ENCODE measurements at regions not wholly inside any gene's neighbourhood (a gene's known extent, or its start where the extent isn't known, plus 50 kb on each side); places are given as distances from the start of the nearest gene placed in this dataset.

DNA sequence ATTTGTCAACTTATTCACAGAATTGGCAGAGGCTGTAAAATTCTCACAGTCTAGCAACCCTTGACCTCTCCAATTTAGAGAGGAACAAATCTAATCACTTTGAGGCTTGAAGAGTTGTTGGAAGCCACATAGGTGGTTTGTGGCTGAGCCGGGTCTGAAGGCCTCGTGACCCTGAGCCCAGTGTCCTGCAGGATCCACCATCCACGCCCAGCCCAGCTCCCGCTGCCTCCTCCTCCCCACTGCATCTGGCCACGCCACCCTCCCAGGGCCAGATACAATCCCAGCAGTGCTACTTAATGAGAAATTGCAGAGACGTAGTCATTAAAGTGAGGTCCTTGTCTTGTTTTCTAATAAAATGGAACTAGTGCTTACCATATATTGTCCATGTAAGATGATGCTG lies 81.4 kb upstream of the SHH start:
- POLR2A ChIA-PET (ENCODE audit: low non-redundant PET) = no interaction called here
- no peak for DNase-seq (ENCODE audit: low spot score)
- no peak overlapping the region for H3K27ac ChIP-seq
- CTCF ChIA-PET = interaction anchor here (0.6 kb wide), 1 partner anchor 592 kb away, joined by 3 read pairs; no protein-coding TSS in a partner anchor
- TF ChIP-seq CTCF (conservative IDR thresholded peaks at IDR 0.05; ENCODE audit: low read depth) = no peak

- H3K27ac ChIP-seq = no peak overlapping the region
- POLR2A ChIA-PET (ENCODE audit: low non-redundant PET) = no interaction called here
- TF ChIP-seq CTCF (conservative IDR thresholded peaks at IDR 0.05; ENCODE audit: low read depth) = no peak
- no peak for DNase-seq (ENCODE audit: low spot score)
- CTCF ChIA-PET = interaction anchor here (0.6 kb wide), 1 partner anchor 593 kb away, joined by 3 read pairs; no protein-coding TSS in a partner anchor
Observed at GRCh38 chr7:155893176-155893575, 80.9 kb upstream of the SHH start.

- CTCF ChIA-PET = no interaction called here
- no peak overlapping the region for H3K27ac ChIP-seq
- DNase-seq (ENCODE audit: low spot score) = no peak
- POLR2A ChIA-PET (ENCODE audit: low non-redundant PET) = no interaction called here
- no peak for TF ChIP-seq CTCF (conservative IDR thresholded peaks at IDR 0.05; ENCODE audit: low read depth)
Observed at GRCh38 chr7:155889636-155890511, 77.6 kb upstream of the SHH start.

DNA sequence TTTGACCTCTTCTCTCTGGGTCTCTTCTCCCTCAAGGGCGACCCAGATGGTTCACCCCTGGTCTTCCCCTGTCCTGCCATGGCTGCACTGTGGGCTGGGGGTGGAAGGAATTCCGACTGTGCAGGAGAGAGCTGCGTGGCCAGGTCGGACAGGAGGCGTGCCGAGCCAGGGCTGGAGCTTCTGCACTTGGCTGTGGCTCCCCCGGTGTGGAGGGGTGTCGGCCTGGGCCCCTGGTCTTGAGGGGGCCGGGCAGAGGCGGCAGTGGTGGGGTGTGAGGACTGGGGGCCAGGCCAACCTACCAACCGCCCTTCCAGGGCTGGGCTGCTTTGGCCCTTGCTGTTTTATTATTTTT lies 74.9 kb upstream of the SHH start:
- no peak for TF ChIP-seq CTCF (conservative IDR thresholded peaks at IDR 0.05; ENCODE audit: low read depth)
- no peak for DNase-seq (ENCODE audit: low spot score)
- H3K27ac ChIP-seq = no peak overlapping the region
- ChIA-PET CTCF (no interaction called here), POLR2A (ENCODE audit: low non-redundant PET) (no interaction called here)

- no peak for DNase-seq (ENCODE audit: low spot score)
- ChIA-PET POLR2A (ENCODE audit: low non-redundant PET) (no interaction called here), CTCF (no interaction called here)
- no peak overlapping the region for H3K27ac ChIP-seq
- TF ChIP-seq CTCF (conservative IDR thresholded peaks at IDR 0.05; ENCODE audit: low read depth) = no peak
Observed at GRCh38 chr7:155886391-155887173, 74.3 kb upstream of the SHH start.

DNA sequence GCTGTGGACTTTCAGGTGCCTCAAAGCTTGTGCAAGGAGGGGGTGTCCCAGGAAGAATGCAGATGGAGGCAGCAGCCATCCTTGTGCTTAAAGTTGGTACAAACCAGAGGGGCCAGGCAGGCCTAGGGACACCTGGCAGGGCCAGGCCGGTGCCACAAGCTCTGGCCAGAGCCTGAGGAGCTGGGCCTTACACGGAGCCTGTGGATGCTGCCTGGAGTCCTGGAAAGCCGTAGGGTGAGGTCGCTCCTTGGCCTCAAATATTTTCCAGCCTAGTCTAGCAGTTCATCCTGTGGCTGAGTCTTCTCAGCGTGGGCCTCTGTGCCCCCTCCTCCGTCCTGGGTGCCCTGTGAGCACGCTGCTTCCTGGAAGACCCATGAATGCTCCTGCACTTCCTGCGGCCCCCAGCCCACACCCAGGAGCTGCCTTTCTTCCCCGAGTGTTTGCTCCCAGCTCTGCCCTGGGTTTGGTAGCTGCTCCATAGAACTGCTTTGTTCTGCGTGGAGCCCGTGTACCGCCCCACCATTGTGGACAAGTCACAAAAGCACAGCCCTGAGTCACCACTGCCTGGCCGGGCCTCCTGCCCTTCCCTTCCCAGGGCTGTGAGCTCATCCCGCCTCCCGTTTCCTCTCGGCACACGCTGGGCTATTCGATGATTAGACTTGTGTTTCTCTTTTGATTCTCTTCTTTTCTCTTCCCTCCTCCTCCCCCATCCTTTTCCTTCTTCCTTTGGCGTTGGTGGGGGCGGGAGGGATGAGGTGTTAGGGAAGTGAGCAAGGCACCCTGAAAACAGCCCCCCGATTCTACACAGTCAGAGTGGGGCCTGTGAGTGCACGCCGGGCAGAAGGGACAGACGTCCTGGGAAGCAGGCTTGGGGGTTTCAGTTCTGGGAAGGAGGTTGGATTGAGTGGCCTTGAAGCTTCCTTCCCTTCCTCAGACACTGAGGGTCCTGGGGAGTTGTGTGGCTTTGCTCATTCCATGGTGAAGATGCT lies 73.2 kb upstream of the SHH start:
- ChIA-PET CTCF (interaction anchor here (0.7 kb wide), 1 partner anchor 390 kb away, joined by 4 read pairs; no protein-coding TSS in a partner anchor), POLR2A (ENCODE audit: low non-redundant PET) (no interaction called here)
- peak overlapping the region; percentile 8; the same call in 1 of the 2 replicates for H3K27ac ChIP-seq
- peak; percentile 69 for DNase-seq (ENCODE audit: low spot score)
- no peak for TF ChIP-seq CTCF (conservative IDR thresholded peaks at IDR 0.05; ENCODE audit: low read depth)

All from RWPE1 (cell line).